Heart left ventricle (tissue), 16 donors: ENCODE measurements at regions not wholly inside any gene's neighbourhood (a gene's known extent, or its start where the extent isn't known, plus 50 kb on each side); places are given as distances from the start of the nearest gene placed in this dataset.

ENCODE experiments used
- ATAC-seq, 4 donors: fragments of 200-7000 bp; cut with Tn5 transposase; one replicate each; pipeline ENCODE4 v1.9.1; 2020 to 2022; ENCODE audit warnings: moderate library complexity in 4 of 4, mild to moderate bottlenecking in 3 of 4, moderate number of reproducible peaks in 1 of 4
- DNase-seq, 5 donors: peaks; one replicate each; pipeline ENCODE4 v3.0.0-alpha.2; 2020
- H3K27ac ChIP-seq, 12 donors: fragments of 200-600 bp; sonication (generic) in 4 of 12; one replicate each; pipeline versions ENCODE4 v1.5.0 to v1.8.0; 2016 to 2022; ENCODE audit warnings: mild to moderate bottlenecking in 2 of 12
- H3K27me3 ChIP-seq, 9 donors: fragments of 200-600 bp; sonication (generic) in 2 of 9; one replicate each; pipeline versions ENCODE4 v1.5.1 to v1.8.0; 2016 to 2022; ENCODE audit warnings: mild to moderate bottlenecking in 3 of 9
- H3K36me3 ChIP-seq, 9 donors: fragments of 200-600 bp; sonication (generic) in 2 of 9; one replicate each; pipeline versions ENCODE4 v1.5.0 to v1.8.0; 2018 to 2022; ENCODE audit warnings: mild to moderate bottlenecking in 2 of 9
- H3K4me1 ChIP-seq, 12 donors: fragments of 200-600 bp; sonication (generic) in 4 of 12; one replicate each; pipeline versions ENCODE4 v1.5.0 to v1.8.0; 2016 to 2022; ENCODE audit warnings: mild to moderate bottlenecking in 3 of 12
- H3K4me3 ChIP-seq, 12 donors: fragments of 200-600 bp; sonication (generic) in 4 of 12; one replicate each; pipeline versions ENCODE4 v1.5.0 to v1.8.0; 2017 to 2022; ENCODE audit warnings: mild to moderate bottlenecking in 9 of 12, moderate library complexity in 4 of 12
- H3K9me3 ChIP-seq, 12 donors: fragments of 200-600 bp; sonication (generic) in 4 of 12; one replicate each; pipeline versions ENCODE4 v1.5.0 to v1.8.0; 2016 to 2022; ENCODE audit warnings: mild to moderate bottlenecking in 1 of 12
- CTCF ChIP-seq, 12 donors: fragments of 200-600 bp; sonication (generic) in 4 of 12; IDR thresholded peaks; one replicate each; pipeline versions ENCODE4 v1.5.0 to v1.8.0; 2018 to 2022; ENCODE audit warnings: antibody characterized with exemption in 12 of 12, mild to moderate bottlenecking in 5 of 12
- POLR2A ChIP-seq, 2 donors: fragments of 450-650 bp; IDR thresholded peaks; one replicate each; pipeline ENCODE4 v1.6.1; 2017; ENCODE audit warnings: antibody characterized with exemption in 2 of 2, mild to moderate bottlenecking in 2 of 2, moderate library complexity in 2 of 2
- WGBS, 4 donors: extraction: QIAGEN DNeasy Blood & Tissue Kit in 2 of 4; methylation state at CpG; one replicate each; pipeline versions ENCODE4 v1.1.5 to v1.1.7; 2013 to 2018; 5-methylcytosine and 5-hydroxymethylcytosine counted together
- intact Hi-C, 10 donors: fragments of 100-400 bp; cut with DNase I; formaldehyde crosslinking; loops; one replicate each; pipeline versions ENCODE4 v1.11.1 to v1.14.2; 2022
- donor health status: ischemic (EF 13 %, LVEDD 7.1; RV severe dilation, severe dysfunction).
- donor health status: healthy with polysubstance abuse.
- donor health status: DM: no; HTN: yes; CAD: no.
- donor health status: DM: no; HTN: no; CAD: no.
- donor health status: ischemic (EF 25% LVEDD 6.9; RV normal size, moderate dysfunction).
- donor health status: ischemic (EF 25% LVEDD 5.7; RV mildly dilated, moderate dysfunction).
- donor health status: healthy.
- donor health status: DM: yes; HTN: yes; CAD: no.
- donor health status: ischemic (EF 35%, LVEDD 5.7; RV mildly dilated, moderate dysfunction).
- donor health status: nonischemic (EF 11% LVEDD 7.7; RV severe dilation, severe dysfunction).
- donor health status: DM: yes; HTN: yes; CAD: no.
- donor health status: PGD.
- donor health status: ischemic (EF 29% LVEDD 5.4; RV normal size, mild dysfunction).
- donor health status: nonischemic (EF 23%, LVEDD 6.1; RV moderate dilation, normal function).

GRCh38 chr4:161197474-161197873 is 966.3 kb downstream of the FSTL5 start:
- H3K4me1 ChIP-seq: no peaks in the 10 kb centered on the region
- peaks cover 0 to 5% (median 0%) of the 10 kb centered on the region in 12 donors for H3K9me3 ChIP-seq
- DNase-seq (no peak), ATAC-seq (no peak)
- no peak overlapping the region for H3K27ac ChIP-seq
- no peak overlapping the region for H3K4me3 ChIP-seq
- TF ChIP-seq POLR2A (IDR thresholded peaks at IDR 0.05) (no peak), CTCF (IDR thresholded peaks at IDR 0.05) (no peak)
- no peaks in the 10 kb centered on the region for H3K36me3 ChIP-seq
- intact Hi-C loops: no loop called here
- WGBS, 4 donors: 71 to 79% (median 78%) methylated on average over 4 of the region's 4 CpGs
- no peaks in the 10 kb centered on the region for H3K27me3 ChIP-seq

- no peaks in the 10 kb centered on the region for H3K9me3 ChIP-seq
- no peak overlapping the region for H3K4me3 ChIP-seq
- ATAC-seq (no peak), DNase-seq (no peak)
- TF ChIP-seq CTCF (IDR thresholded peaks at IDR 0.05) (no peak), POLR2A (IDR thresholded peaks at IDR 0.05) (no peak)
- 52 to 66% (median 63%) methylated on average over 4 of the region's 4 CpGs for WGBS, 4 donors
- intact Hi-C loops: no loop called here
- no peaks in the 10 kb centered on the region for H3K36me3 ChIP-seq
- no peak overlapping the region for H3K27ac ChIP-seq
- H3K27me3 ChIP-seq: no peaks in the 10 kb centered on the region
- H3K4me1 ChIP-seq: no peaks in the 10 kb centered on the region
These were observed 974.3 kb downstream of the FSTL5 start for GRCh38 chr4:161189286-161190134.

DNA sequence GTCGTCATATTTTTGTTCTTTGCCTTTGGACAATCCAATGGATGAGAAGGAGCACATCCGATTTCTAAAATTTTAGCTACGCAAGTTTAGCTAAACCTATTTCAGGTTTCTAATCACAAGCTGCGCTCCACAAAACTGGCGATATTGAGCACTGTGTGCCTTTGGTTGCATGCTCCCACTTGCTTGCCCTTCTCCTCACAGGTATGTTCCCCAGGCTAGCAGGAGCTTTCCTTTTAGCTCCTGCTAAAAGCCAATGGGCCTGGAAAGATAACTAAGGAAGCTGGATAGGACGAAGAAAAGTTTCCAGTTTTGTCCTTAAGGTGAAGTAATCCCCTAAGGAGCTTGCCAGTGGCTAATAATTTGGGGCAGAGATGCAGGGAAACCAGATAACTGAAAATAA is 975.2 kb downstream of the FSTL5 start:
- no peak for ATAC-seq

DNA sequence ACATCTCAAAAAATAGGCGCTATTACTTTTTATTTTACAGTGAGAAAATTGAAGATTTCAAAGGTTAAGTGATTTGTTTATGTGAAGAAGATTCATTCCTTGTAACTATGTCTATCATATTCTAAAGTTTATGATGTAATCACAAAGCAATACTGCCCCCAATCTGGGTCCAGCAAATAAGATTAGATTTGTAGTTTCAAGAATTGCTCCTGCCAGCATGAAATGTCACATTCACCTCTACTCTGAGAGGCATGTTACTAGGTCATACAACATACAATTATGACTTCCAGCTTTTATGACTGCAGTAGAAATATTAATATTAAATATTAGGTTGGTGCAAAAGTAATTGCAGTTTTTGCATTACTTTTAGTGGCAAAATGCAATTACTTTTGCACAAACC is 976.2 kb downstream of the FSTL5 start:
- Histone ChIP-seq H3K27me3 (no peaks in the 10 kb centered on the region), H3K36me3 (no peaks in the 10 kb centered on the region), H3K4me1 (no peaks in the 10 kb centered on the region), H3K27ac (no peak overlapping the region), H3K9me3 (peaks cover 0 to 5% (median 0%) of the 10 kb centered on the region in 12 donors), H3K4me3 (no peak overlapping the region)
- WGBS, 4 donors: 74 to 88% (median 78%) methylated on average over 1 of the region's 1 CpG
- TF ChIP-seq POLR2A (IDR thresholded peaks at IDR 0.05): no peak
- no peak for TF ChIP-seq CTCF (IDR thresholded peaks at IDR 0.05)
- DNase-seq (no peak), ATAC-seq (no peak)
- intact Hi-C loops: no loop called here

More for the DNA sequence above, 975.2 kb downstream of the FSTL5 start:
- DNase-seq: no peak
- 79 to 88% (median 80%) methylated on average over 6 of the region's 6 CpGs for WGBS, 4 donors
- Histone ChIP-seq H3K9me3 (no peaks in the 10 kb centered on the region), H3K27ac (no peak overlapping the region), H3K4me3 (no peak overlapping the region), H3K4me1 (no peaks in the 10 kb centered on the region), H3K36me3 (no peaks in the 10 kb centered on the region), H3K27me3 (no peaks in the 10 kb centered on the region)
- intact Hi-C loops: no loop called here
- no peak for TF ChIP-seq POLR2A (IDR thresholded peaks at IDR 0.05)
